ENCODE measurements at regions not wholly inside any gene's neighbourhood (a gene's known extent, or its start where the extent isn't known, plus 50 kb on each side); places are given as distances from the start of the nearest gene placed in this dataset.
A peak's percentile ranks its signal among the peaks of the same experiment; 100 is the strongest.
"Not testable (repeated sequence)": the region's sequence is repeated elsewhere in the genome, so short reads cannot be mapped to it uniquely, and the experiment has no call there.

DNA sequence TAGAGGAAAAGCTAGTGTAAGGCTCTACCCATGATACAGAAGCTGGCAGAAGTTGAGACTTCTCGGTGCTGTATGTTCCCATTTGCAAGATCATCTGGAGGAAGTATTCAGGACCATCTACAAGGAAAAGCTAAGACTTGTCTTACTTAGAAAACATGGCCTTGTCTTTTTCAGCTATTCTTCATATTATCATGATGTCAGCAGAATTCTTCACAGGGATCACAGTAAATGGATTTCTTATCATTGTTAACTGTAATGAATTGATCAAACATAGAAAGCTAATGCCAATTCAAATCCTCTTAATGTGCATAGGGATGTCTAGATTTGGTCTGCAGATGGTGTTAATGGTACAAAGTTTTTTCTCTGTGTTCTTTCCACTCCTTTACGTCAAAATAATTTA lies 79.6 kb upstream of the SCIN start:
- Histone ChIP-seq H3K9me3 (no peaks in the 10 kb centered on the region), H3K36me3 (no peaks in the 10 kb centered on the region), H3K27me3 (0 out of 2 replicates have a peak, but pooled peaks cover 2% of the 10 kb centered on the region), H3K4me3 (ENCODE audit: low read depth, low read length) (no peak overlapping the region), H3K4me1 (no peaks in the 10 kb centered on the region)
- no peak for DNase-seq
- TF ChIP-seq, protein P1, sequence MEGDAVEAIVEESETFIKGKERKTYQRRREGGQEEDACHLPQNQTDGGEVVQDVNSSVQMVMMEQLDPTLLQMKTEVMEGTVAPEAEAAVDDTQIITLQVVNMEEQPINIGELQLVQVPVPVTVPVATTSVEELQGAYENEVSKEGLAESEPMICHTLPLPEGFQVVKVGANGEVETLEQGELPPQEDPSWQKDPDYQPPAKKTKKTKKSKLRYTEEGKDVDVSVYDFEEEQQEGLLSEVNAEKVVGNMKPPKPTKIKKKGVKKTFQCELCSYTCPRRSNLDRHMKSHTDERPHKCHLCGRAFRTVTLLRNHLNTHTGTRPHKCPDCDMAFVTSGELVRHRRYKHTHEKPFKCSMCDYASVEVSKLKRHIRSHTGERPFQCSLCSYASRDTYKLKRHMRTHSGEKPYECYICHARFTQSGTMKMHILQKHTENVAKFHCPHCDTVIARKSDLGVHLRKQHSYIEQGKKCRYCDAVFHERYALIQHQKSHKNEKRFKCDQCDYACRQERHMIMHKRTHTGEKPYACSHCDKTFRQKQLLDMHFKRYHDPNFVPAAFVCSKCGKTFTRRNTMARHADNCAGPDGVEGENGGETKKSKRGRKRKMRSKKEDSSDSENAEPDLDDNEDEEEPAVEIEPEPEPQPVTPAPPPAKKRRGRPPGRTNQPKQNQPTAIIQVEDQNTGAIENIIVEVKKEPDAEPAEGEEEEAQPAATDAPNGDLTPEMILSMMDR (IDR thresholded peaks at IDR 0.05; ENCODE audit: low read depth, low read length) = no peak

DNA sequence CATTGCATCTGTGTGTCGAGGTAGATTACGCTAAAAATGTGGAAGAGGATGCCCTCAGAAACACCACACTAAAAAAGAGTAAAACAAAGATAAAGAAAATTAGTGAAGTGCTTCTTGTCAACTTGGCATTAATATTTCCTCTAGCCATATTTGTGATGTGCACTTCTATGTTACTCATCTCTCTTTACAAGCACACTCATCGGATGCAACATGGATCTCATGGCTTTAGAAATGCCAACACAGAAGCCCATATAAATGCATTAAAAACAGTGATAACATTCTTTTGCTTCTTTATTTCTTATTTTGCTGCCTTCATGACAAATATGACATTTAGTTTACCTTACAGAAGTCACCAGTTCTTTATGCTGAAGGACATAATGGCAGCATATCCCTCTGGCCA lies 79.0 kb upstream of the SCIN start:
- Histone ChIP-seq H3K4me1 (no peaks in the 10 kb centered on the region), H3K9me3 (no peaks in the 10 kb centered on the region), H3K4me3 (ENCODE audit: low read depth, low read length) (no peak overlapping the region), H3K36me3 (no peaks in the 10 kb centered on the region), H3K27me3 (0 out of 2 replicates have a peak, but pooled peaks cover under 1% of the 10 kb centered on the region)
- TF ChIP-seq, protein P1 (IDR thresholded peaks at IDR 0.05; ENCODE audit: low read depth, low read length) = no peak
- DNase-seq = no peak

DNA sequence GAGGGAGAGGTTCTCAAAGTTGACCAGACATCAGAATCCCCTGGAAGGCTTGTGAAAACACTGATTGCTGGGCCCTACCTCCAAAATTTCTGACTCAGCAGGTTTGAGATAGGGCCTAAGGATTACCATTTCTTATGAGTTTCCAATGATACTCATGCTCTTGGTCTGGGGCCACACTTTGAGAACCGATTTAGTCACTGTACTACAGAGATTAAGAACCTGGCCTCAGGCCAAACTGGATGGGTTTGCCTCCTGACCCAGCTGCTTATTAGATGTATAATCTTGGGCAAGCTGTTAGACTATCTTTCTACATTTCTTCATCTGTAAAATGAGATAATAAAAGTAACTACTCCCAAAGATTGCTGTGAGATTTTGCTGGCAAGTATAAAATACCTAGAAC lies 77.1 kb upstream of the SCIN start:
- Histone ChIP-seq H3K36me3 (no peaks in the 10 kb centered on the region), H3K9me3 (no peaks in the 10 kb centered on the region), H3K27me3 (no peaks in the 10 kb centered on the region), H3K4me3 (ENCODE audit: low read depth, low read length) (no peak overlapping the region), H3K4me1 (no peaks in the 10 kb centered on the region)
- TF ChIP-seq, protein P1 (IDR thresholded peaks at IDR 0.05; ENCODE audit: low read depth, low read length) = no peak
- DNase-seq = peak; percentile 28

DNA sequence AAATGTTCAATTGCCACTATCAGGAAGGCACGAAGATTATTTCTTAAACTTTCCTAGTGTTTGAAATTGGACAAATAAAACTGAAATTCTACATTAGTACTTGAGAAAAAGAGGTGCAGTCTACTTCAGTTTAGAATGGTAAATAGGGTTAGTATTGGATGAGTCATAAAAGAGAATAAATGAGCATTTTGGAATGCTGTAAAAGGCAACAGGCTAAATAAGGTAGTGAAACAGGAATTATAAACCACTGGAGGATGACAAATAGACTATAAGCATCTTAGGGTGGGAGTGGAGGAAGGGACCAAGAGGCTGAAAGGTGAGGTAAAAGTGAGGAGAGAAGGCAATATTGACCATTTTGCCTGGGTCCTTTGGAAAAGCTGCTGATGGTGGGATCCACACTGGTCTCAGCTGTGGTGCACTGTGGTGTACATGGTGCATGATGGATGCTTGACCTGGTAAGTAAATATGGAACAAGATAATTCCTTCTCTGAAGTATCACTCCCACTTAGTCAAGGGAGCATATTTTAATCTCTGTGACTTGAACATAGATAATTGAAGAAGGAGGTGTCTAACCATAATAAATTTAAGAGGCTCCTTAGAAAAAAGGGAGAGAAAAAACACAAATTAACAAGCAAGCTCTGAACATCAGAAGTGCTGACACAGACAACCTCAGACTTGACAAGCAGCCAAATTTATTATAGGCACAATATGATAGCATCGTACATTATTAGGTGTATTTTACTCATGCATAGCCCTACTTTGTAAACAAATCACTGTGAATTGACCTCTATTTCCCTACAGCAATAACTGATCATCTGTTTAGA lies 76.4 kb upstream of the SCIN start:
- no peaks in the 10 kb centered on the region for H3K27me3 ChIP-seq
- H3K4me1 ChIP-seq = no peaks in the 10 kb centered on the region
- H3K36me3 ChIP-seq = no peaks in the 10 kb centered on the region
- DNase-seq = no peak
- no peak overlapping the region for H3K4me3 ChIP-seq (ENCODE audit: low read depth, low read length)
- H3K9me3 ChIP-seq = no peaks in the 10 kb centered on the region
- TF ChIP-seq, protein P1 (IDR thresholded peaks at IDR 0.05; ENCODE audit: low read depth, low read length) = no peak

DNA sequence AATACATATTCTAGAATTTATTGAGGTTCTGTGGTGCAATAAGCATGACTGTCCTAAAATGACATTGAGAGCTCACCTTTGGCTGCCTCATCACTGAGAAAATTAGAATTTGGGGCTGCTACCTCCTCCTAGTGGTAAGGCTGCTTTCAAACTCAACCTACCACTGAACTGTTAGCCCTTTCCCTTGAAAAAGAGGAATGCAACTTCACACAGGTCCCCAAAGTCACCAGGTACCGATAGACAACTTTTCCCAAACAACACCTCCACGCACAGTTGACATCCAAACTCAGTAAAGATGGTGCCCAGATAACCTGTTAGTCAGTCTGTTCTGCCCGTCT lies 75.9 kb upstream of the SCIN start:
- Histone ChIP-seq H3K4me3 (ENCODE audit: low read depth, low read length) (no peak overlapping the region), H3K36me3 (no peaks in the 10 kb centered on the region), H3K27me3 (no peaks in the 10 kb centered on the region), H3K4me1 (no peaks in the 10 kb centered on the region), H3K9me3 (no peaks in the 10 kb centered on the region)
- TF ChIP-seq, protein P1 (IDR thresholded peaks at IDR 0.05; ENCODE audit: low read depth, low read length) = peak; percentile 52
- no peak for DNase-seq

DNA sequence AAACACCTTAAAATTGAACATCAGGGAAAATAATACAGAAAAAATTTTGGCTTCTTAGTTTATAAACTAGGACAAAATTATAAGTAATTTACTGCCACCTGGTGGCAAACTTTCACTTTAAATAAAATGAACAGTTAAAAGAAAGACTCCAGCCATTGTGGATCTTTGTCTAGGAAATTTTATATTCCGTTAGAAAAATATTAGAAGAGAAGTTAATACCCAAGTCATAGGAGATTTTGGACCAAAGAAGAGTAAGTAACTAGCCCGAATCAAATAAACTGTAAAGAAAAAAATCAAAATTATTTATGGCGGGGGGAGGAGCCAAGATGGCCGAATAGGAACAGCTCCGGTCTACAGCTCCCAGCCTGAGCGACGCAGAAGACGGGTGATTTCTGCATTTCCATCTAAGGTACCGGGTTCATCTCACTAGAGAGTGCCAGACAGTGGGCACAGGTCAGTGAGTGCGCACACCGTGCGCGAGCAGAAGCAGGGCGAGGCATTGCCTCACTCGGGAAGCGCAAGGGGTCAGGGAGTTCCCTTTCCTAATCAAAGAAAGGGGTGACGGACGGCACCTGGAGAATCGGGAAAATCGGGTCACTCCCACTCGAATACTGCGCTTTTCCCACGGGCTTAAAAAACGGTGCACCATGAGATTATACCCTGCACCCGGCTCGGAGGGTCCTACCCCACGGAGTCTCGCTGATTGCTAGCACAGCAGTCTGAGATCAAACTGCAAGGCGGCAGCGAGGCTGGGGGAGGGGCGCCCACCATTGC lies 73.4 kb upstream of the SCIN start:
- TF ChIP-seq, protein P1 (IDR thresholded peaks at IDR 0.05; ENCODE audit: low read depth, low read length) = peak; percentile 30; the same call in 1 of the 2 replicates
- peak overlapping the region; percentile 58 for H3K4me3 ChIP-seq (ENCODE audit: low read depth, low read length)
- DNase-seq = peak; percentile 30
- not testable (repeated sequence) for H3K36me3 ChIP-seq, H3K27me3 ChIP-seq, H3K9me3 ChIP-seq, H3K4me1 ChIP-seq
